ENCODE measurements at regions not wholly inside any gene's neighbourhood (a gene's known extent, or its start where the extent isn't known, plus 50 kb on each side); places are given as distances from the start of the nearest gene placed in this dataset.

GRCh38 chr11:34745195-34745594 lies 124.3 kb downstream of the EHF start:
- TF ChIP-seq, protein P1, sequence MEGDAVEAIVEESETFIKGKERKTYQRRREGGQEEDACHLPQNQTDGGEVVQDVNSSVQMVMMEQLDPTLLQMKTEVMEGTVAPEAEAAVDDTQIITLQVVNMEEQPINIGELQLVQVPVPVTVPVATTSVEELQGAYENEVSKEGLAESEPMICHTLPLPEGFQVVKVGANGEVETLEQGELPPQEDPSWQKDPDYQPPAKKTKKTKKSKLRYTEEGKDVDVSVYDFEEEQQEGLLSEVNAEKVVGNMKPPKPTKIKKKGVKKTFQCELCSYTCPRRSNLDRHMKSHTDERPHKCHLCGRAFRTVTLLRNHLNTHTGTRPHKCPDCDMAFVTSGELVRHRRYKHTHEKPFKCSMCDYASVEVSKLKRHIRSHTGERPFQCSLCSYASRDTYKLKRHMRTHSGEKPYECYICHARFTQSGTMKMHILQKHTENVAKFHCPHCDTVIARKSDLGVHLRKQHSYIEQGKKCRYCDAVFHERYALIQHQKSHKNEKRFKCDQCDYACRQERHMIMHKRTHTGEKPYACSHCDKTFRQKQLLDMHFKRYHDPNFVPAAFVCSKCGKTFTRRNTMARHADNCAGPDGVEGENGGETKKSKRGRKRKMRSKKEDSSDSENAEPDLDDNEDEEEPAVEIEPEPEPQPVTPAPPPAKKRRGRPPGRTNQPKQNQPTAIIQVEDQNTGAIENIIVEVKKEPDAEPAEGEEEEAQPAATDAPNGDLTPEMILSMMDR (IDR thresholded peaks at IDR 0.05 in 8 of 11, conservative IDR thresholded peaks at IDR 0.05 in 3 of 11): no peak
- TF ChIP-seq POLR2AphosphoS5 (IDR thresholded peaks at IDR 0.05) (no peak), POLR2A (IDR thresholded peaks at IDR 0.05) (no peak)

All from spleen (tissue), 7 donors.